Esophagus muscularis mucosa (tissue), 3 donors: ENCODE measurements at regions not wholly inside any gene's neighbourhood (a gene's known extent, or its start where the extent isn't known, plus 50 kb on each side); places are given as distances from the start of the nearest gene placed in this dataset.

Experiments used
- CTCF ChIP-seq, 3 experiments: fragments of 200-600 bp in 2 of 3; fragments of 450-650 bp in 1 of 3; sonication (generic) in 2 of 3; IDR thresholded peaks; one replicate each; pipeline ENCODE4 v1.5.1; 2017 to 2019; ENCODE audit warnings: antibody characterized with exemption in 3 of 3, mild to moderate bottlenecking in 2 of 3, moderate library complexity in 1 of 3
- POLR2A ChIP-seq: fragments of 450-650 bp; IDR thresholded peaks from one replicate; pipeline ENCODE4 v1.6.1; 2017; ENCODE audit warnings: antibody characterized with exemption, moderate library complexity, mild to moderate bottlenecking, low read depth
- POLR2AphosphoS5 ChIP-seq, 2 donors: sonication (generic); formaldehyde crosslinking; IDR thresholded peaks; one replicate each; pipeline ENCODE4 v1.6.1; 2017; ENCODE audit warnings: antibody characterized with exemption in 2 of 2

DNA sequence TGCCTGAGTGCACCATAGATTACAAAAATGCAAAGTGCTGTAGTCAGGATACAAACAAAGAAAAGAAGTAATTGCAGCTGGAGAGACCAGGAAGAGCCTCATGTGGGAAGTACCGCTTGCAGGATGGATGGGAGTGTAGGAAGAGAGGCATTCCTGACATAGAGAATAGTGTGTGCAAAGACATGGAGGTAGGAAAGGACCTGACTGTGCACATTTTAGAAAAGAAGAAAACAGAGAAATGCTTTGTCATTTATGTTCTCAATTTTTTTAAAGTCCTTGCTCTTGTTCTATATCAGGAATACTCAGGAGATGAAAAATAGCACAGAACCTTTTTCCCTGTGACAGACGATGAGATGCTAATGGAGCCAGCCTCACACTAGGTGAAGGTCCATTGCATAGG lies 358.7 kb upstream of the TMPO start:
- TF ChIP-seq CTCF (IDR thresholded peaks at IDR 0.05), result no peak
- no peak for TF ChIP-seq POLR2A
- TF ChIP-seq POLR2AphosphoS5 (IDR thresholded peaks at IDR 0.05), result no peak
